GM12865 (cell line): ENCODE measurements at regions not wholly inside any gene's neighbourhood (a gene's known extent, or its start where the extent isn't known, plus 50 kb on each side); places are given as distances from the start of the nearest gene placed in this dataset.
"Not testable (repeated sequence)": the region's sequence is repeated elsewhere in the genome, so short reads cannot be mapped to it uniquely, and the experiment has no call there.

ENCODE experiments used
- DNase-seq: peaks from one replicate; pipeline ENCODE4 v3.0.0; 2010; ENCODE audit warnings: low read depth
- H3K4me3 ChIP-seq: 2 replicates; pipeline ENCODE4 v1.5.1; 2011; ENCODE audit warnings: mild to moderate bottlenecking, low read depth, low read length, control low read depth
- TF ChIP-seq, protein P1 (sequence below): IDR thresholded peaks from 2 replicates; pipeline ENCODE4 v1.5.1; 2011; ENCODE audit warnings: low read length, control low read depth, low read depth, inconsistent platforms; ENCODE audit not compliant: insufficient read depth; ENCODE audit errors: missing control alignments

DNA sequence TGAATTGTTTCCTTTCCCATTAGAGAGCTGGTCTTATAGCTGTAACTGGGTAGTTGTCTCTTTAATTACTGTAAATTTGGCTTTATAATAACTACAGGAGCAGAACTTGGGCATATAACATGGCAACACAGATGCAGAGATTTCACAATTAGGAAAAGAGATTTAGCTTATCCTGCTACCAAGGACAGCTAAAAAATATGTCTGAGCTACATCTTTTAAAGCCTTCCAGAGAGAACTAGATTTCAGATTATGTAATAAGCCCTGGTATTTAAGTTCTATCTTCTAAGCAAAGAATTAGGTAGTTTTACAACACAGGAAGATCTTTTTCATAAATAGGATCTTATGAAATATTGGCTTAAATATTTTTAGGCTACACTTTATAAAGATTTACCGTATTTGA lies 313.8 kb downstream of the S1PR1 start:
- TF ChIP-seq, protein P1, sequence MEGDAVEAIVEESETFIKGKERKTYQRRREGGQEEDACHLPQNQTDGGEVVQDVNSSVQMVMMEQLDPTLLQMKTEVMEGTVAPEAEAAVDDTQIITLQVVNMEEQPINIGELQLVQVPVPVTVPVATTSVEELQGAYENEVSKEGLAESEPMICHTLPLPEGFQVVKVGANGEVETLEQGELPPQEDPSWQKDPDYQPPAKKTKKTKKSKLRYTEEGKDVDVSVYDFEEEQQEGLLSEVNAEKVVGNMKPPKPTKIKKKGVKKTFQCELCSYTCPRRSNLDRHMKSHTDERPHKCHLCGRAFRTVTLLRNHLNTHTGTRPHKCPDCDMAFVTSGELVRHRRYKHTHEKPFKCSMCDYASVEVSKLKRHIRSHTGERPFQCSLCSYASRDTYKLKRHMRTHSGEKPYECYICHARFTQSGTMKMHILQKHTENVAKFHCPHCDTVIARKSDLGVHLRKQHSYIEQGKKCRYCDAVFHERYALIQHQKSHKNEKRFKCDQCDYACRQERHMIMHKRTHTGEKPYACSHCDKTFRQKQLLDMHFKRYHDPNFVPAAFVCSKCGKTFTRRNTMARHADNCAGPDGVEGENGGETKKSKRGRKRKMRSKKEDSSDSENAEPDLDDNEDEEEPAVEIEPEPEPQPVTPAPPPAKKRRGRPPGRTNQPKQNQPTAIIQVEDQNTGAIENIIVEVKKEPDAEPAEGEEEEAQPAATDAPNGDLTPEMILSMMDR: no peak
- no peak for DNase-seq
- H3K4me3 ChIP-seq: no peak overlapping the region

DNA sequence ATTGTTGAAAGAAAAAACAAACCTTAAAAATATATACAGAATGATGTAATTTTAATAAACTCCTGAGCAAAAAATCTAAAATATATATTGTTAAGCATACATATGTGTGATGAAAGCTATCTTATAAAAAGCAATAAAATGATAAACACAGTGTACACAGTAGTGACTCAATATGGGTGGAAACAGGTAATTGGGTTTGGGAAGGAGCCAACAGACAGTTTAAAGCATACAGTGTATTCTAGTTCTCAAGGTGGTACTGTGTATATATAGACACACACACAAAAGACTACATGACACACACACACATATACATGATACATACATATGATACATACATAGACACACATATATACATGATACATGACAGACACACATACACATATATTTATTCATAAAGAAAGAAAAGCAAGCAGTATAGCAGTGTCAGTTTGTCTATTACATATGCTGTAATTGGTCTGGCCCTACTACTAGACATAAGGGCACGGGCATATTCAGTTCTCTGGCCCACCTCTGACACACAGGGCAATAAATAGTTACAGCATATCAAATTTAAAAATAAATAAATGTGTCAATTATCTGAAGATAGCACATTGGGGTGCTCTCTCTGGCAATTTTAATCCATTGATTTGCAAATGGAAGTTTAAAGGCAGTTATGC lies 330.2 kb downstream of the S1PR1 start:
- TF ChIP-seq, protein P1: no peak
- DNase-seq: no peak
- no peak overlapping the region for H3K4me3 ChIP-seq

DNA sequence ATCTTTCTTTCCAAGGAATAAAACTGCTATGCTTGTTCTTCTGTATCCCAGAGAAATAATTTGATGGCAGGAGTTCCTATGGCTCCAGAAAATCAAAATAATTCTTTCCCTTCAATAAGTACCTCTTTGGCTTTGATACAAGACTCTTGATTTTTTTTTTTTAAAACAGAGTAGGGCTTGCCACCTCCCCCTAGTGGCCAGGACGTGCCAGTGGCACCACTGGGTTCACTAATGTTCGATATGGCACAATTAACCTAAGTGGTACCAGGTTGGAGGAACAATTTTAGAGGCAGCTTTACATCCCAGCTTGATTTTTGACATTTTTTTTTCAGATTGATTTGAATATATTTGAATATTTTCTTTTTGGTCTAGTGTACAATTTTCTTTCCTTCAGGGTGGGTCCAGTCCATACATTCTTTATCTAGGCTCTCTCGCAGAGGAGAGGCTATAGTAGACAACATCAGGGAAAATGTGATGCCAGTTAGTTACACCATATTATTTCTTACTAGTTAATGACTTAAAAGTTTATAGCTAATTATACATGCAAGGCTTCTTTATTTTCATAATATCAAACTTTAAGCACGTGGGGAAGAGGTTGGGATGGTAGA lies 330.9 kb downstream of the S1PR1 start:
- TF ChIP-seq, protein P1: peak; percentile 95
- DNase-seq: peak; percentile 66
- no peak overlapping the region for H3K4me3 ChIP-seq

DNA sequence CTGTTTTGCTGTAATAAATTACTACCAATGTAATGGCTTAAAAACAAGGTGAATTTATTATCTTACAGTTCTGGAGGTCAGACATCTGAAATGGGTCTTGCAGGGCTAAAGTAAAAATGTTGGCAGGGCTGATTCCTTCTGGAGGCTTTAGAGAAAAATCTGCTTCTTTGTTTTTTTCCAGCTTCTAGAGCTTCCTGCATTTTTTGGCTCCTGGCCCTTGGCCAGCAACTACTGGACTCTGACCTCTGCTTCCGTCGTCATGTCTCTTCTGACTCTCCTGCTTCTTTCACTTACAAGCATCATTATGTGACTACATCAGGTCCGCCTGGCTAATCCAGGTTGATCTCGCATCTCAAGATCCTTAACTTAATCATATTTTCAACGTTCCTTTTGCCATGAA lies 350.9 kb downstream of the S1PR1 start:
- TF ChIP-seq, protein P1: no peak
- no peak overlapping the region for H3K4me3 ChIP-seq
- no peak for DNase-seq

DNA sequence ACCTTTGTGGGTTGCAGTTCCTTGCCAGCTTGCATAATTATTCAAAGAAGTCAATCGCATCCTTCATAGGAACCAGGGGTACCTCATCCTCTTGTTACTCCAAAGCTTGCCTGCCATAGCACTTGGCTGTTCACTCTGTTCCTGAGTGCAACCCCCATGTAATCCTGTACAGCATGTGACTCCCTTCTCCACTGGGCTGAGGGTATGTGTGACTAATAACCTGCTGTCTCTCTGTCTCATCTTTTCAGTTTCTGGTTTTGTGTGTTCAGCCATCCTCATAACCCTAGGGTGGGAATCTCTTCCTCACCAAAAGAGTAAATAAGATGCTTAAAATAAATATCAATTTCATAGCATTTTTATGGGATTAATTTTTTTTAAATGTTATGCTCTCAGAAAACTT lies 351.9 kb downstream of the S1PR1 start:
- peak; percentile 32 for DNase-seq
- no peak overlapping the region for H3K4me3 ChIP-seq
- TF ChIP-seq, protein P1: no peak

DNA sequence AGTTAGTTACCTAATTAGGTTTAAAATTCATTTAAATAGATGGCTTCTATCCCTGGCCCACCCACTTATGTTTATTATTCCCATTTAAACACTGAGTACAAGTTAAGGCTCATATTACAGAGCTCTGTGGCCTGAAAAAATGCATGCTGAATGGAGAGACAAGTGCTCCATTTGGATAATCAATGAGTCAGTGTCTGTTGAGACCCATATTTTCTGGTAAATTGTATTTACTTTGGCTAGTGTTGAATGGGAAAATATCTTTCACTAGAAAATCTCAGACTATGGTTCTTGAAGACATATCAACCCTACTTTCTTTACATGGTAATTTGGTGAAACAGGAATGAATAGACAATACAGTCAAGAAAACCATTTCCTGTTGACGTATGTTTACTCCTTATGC lies 356.0 kb downstream of the S1PR1 start:
- DNase-seq: no peak
- TF ChIP-seq, protein P1: no peak
- no peak overlapping the region for H3K4me3 ChIP-seq

DNA sequence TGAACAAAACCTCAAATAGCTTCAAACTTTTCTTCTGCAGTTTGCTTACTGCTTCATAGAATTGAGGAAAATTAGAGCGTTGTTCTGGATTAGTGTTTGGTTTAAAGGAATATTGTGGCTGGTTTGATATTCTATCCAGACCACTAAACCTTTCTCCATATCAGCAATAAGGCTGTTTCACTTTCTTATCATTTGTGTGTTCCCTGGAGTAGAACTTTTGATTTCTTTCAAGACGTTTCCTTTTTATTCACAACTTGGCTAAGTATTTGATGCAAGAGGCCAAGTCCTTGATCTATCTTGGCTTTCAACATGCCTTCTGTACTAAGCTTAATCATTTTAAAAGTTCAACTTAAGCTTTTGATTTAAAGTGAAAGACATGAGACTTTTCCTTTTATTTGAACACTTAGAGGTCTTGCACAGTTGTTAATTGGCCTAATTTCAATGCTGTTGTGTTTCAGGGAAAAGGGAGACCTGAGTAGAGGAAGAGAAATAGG lies 359.1 kb downstream of the S1PR1 start:
- TF ChIP-seq, protein P1: no peak
- no peak for DNase-seq
- H3K4me3 ChIP-seq: no peak overlapping the region

DNA sequence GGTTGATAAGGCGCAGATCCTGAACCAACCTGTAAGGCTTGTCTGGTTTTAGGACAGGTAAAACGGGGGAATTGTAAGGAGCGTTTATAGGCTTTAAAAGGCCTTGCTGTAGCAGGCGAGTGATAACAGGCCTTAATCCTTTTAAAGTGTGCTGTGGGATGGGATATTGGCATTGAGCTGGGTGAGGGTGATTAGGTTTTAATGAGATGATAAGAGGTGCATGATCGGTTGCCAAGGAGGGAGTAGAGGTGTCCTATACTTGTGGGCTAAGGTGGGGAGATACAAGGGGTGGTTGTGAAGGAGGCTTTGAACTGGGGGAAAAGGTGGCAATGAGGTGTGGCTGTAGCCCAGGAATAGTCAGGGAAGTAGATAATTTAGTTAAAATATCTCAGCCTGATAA lies 363.8 kb downstream of the S1PR1 start:
- not testable (repeated sequence) for DNase-seq, H3K4me3 ChIP-seq
